Panc1 (cell line): ENCODE measurements at regions not wholly inside any gene's neighbourhood (a gene's known extent, or its start where the extent isn't known, plus 50 kb on each side); places are given as distances from the start of the nearest gene placed in this dataset.

Experiments
- ATAC-seq: fragments of 200-7000 bp; cut with Tn5 transposase; 2 replicates; pipeline ENCODE4 v1.9.1; 2020; ENCODE audit warnings: mild to moderate bottlenecking, moderate library complexity
- BruUV-seq: library from RNA; stranded (reverse); fragments of 400-500 nt; replicated peaks from 2 replicates; lab custom pipeline; 2021; lab: Mats Ljungman, UMichigan
- CTCF ChIA-PET: fragments of 300-600 bp; sonication (Branson Sonifier 250); formaldehyde crosslinking; loops from one replicate; lab custom pipeline; 2022; ENCODE audit warnings: antibody characterized with exemption; lab: Charles Lee
- POLR2A ChIA-PET: fragments of 300-600 bp; sonication (Branson Sonifier 250); formaldehyde crosslinking; loops from one replicate; lab custom pipeline; 2022; ENCODE audit warnings: antibody characterized with exemption; lab: Charles Lee
- DNase-seq: peaks from one replicate; pipeline ENCODE4 v3.0.0-alpha.2; 2010; ENCODE audit warnings: low read depth, low spot score
- H3K27ac ChIP-seq: 2 replicates; pipeline ENCODE4 v1.5.1; 2011; ENCODE audit warnings: mild to moderate bottlenecking, low read length, inconsistent platforms
- H3K27me3 ChIP-seq: fragments of 200-500 bp; sonication (Bioruptor generic); 2 replicates; pipeline ENCODE4 v1.6.0; 2014; ENCODE audit warnings: low read length, inconsistent platforms; ENCODE audit not compliant: control insufficient read depth, insufficient read depth
- H3K36me3 ChIP-seq: fragments of 200-500 bp; sonication (Bioruptor generic); 2 replicates; pipeline ENCODE4 v1.5.1; 2014; ENCODE audit warnings: inconsistent platforms, mild to moderate bottlenecking, low read length, moderate library complexity; ENCODE audit not compliant: control insufficient read depth, insufficient read depth
- H3K4me1 ChIP-seq: 2 replicates; pipeline ENCODE4 v1.5.1; 2011; ENCODE audit warnings: inconsistent platforms, mild to moderate bottlenecking, low read length, moderate library complexity; ENCODE audit not compliant: control insufficient read depth, insufficient read depth
- H3K4me3 ChIP-seq, 2 experiments: 2 replicates each; pipeline ENCODE4 v1.5.1; 2011 to 2012; ENCODE audit warnings: low read depth in 2 of 2, low read length in 2 of 2, mild to moderate bottlenecking in 2 of 2, inconsistent platforms in 1 of 2, moderate library complexity in 1 of 2
- H3K9me3 ChIP-seq: fragments of 200-500 bp; sonication (Bioruptor generic); 2 replicates; pipeline ENCODE4 v1.5.1; 2014; ENCODE audit warnings: low read depth, mild to moderate bottlenecking, inconsistent platforms, low read length, moderate library complexity; ENCODE audit not compliant: control insufficient read depth, insufficient read depth
- POLR2AphosphoS5 ChIP-seq: IDR thresholded peaks from 2 replicates; pipeline ENCODE4 v1.6.1; 2012; ENCODE audit warnings: mild to moderate bottlenecking, low read depth, low read length, moderate library complexity
- SIN3A ChIP-seq: IDR thresholded peaks from 2 replicates; pipeline ENCODE4 v1.6.1; 2012; ENCODE audit warnings: low read depth, mild to moderate bottlenecking, low read length, moderate library complexity, borderline replicate concordance; ENCODE audit not compliant: insufficient read depth
- TCF7L2 ChIP-seq: IDR thresholded peaks from 2 replicates; pipeline ENCODE4 v1.6.1; 2011; ENCODE audit warnings: mild to moderate bottlenecking, low read depth, low read length, inconsistent platforms
- in situ Hi-C: cut with HindIII; loops from 2 replicates; pipeline ENCODE4 v1.10.0; 2016; ENCODE audit warnings: low sequenced_read_pairs, low pct_unique_long_range_greater_than_20kb
- intact Hi-C: fragments of 100-400 bp; cut with micrococcal nuclease; formaldehyde crosslinking; loops from one replicate; pipeline ENCODE4 v1.10.0; 2022; ENCODE audit not compliant: unreplicated experiment
- TF ChIP-seq, protein P1 (sequence below): fragments of 450-650 bp; IDR thresholded peaks from 2 replicates; pipeline ENCODE4 v1.5.1; 2017; ENCODE audit warnings: mild to moderate bottlenecking
- TF ChIP-seq, protein P2 (sequence below), 2 experiments: IDR thresholded peaks; 2 replicates each; pipeline ENCODE4 v1.6.1; 2011 to 2012; ENCODE audit warnings: low read depth in 2 of 2, control low read depth in 1 of 2, low read length in 1 of 2, mild to moderate bottlenecking in 1 of 2, moderate library complexity in 1 of 2; ENCODE audit not compliant: insufficient read depth in 1 of 2

DNA sequence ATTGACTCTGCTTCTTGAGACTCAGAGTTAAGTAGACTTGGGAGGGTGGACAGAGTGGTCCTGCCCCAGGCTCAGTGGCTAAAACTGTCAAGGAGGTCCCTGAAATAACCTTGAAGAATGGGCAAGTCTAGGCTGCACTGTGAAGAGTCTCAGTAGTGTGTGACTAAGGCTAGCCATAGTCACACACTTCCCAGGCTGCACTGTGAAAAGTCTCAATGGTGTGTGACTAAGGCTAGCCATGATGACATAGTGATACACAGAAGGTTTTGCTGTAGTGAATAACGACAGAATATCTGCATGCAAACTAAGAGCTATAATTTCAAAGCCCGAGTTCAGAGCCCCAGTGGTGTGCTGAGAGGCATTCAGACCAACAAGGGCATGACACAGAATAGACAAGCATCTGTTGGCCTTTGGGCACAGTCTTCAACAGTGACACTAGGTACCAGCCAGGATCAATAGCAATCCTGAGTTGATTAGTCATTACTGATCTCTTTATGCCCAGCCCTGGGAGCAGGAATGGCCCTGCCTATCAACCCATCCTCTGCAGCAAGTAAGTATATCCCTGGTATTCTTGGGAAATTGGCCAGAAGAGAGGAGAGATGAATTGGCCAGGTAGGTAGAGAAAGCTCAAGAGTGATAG is 72.4 kb upstream of the BBX start:
- Histone ChIP-seq H3K4me1 (no peaks in the 10 kb centered on the region), H3K27ac (no peak overlapping the region), H3K27me3 (no peaks in the 10 kb centered on the region; the same call in 1 of the 2 replicates), H3K4me3 (no peak overlapping the region), H3K9me3 (no peaks in the 10 kb centered on the region), H3K36me3 (no peaks in the 10 kb centered on the region)
- no peak for TF ChIP-seq TCF7L2
- no peak for TF ChIP-seq POLR2AphosphoS5
- no peak for TF ChIP-seq SIN3A
- TF ChIP-seq, protein P1, sequence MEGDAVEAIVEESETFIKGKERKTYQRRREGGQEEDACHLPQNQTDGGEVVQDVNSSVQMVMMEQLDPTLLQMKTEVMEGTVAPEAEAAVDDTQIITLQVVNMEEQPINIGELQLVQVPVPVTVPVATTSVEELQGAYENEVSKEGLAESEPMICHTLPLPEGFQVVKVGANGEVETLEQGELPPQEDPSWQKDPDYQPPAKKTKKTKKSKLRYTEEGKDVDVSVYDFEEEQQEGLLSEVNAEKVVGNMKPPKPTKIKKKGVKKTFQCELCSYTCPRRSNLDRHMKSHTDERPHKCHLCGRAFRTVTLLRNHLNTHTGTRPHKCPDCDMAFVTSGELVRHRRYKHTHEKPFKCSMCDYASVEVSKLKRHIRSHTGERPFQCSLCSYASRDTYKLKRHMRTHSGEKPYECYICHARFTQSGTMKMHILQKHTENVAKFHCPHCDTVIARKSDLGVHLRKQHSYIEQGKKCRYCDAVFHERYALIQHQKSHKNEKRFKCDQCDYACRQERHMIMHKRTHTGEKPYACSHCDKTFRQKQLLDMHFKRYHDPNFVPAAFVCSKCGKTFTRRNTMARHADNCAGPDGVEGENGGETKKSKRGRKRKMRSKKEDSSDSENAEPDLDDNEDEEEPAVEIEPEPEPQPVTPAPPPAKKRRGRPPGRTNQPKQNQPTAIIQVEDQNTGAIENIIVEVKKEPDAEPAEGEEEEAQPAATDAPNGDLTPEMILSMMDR, result no peak
- TF ChIP-seq, protein P2, sequence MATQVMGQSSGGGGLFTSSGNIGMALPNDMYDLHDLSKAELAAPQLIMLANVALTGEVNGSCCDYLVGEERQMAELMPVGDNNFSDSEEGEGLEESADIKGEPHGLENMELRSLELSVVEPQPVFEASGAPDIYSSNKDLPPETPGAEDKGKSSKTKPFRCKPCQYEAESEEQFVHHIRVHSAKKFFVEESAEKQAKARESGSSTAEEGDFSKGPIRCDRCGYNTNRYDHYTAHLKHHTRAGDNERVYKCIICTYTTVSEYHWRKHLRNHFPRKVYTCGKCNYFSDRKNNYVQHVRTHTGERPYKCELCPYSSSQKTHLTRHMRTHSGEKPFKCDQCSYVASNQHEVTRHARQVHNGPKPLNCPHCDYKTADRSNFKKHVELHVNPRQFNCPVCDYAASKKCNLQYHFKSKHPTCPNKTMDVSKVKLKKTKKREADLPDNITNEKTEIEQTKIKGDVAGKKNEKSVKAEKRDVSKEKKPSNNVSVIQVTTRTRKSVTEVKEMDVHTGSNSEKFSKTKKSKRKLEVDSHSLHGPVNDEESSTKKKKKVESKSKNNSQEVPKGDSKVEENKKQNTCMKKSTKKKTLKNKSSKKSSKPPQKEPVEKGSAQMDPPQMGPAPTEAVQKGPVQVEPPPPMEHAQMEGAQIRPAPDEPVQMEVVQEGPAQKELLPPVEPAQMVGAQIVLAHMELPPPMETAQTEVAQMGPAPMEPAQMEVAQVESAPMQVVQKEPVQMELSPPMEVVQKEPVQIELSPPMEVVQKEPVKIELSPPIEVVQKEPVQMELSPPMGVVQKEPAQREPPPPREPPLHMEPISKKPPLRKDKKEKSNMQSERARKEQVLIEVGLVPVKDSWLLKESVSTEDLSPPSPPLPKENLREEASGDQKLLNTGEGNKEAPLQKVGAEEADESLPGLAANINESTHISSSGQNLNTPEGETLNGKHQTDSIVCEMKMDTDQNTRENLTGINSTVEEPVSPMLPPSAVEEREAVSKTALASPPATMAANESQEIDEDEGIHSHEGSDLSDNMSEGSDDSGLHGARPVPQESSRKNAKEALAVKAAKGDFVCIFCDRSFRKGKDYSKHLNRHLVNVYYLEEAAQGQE (IDR thresholded peaks at IDR 0.05; ENCODE audit: insufficient read depth in 1 of 2, low read depth in 2 of 2, low read length in 1 of 2), result no peak
- intact Hi-C loops, result no loop called here
- BruUV-seq, result no TSS peak
- no peak for ATAC-seq
- in situ Hi-C loops, result no loop called here
- CTCF ChIA-PET, result interaction anchor here (0.6 kb wide), 1 partner anchor 61 kb away, joined by 4 read pairs; no protein-coding TSS in a partner anchor
- DNase-seq, result no peak
- POLR2A ChIA-PET, result no interaction called here

DNA sequence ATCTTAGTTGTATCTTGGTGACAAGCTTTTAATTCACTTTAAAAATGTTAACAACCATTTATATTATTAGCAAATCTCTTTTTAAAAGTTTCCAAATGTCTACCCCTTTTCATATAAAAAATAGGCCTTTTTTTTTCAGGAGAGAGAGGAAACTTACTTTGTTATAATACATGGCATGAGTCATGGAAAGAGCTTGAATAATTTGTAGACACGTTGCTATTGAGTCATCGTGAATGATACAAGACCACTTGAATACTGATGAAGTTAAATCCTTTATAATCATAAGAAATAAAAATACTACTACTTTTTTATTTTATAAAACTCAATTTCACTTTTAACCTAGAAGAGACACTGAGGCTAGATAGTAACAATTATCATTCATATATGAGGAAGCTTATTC is 70.3 kb upstream of the BBX start:
- Histone ChIP-seq H3K9me3 (no peaks in the 10 kb centered on the region), H3K27ac (no peak overlapping the region), H3K4me3 (no peak overlapping the region), H3K36me3 (no peaks in the 10 kb centered on the region), H3K4me1 (no peaks in the 10 kb centered on the region), H3K27me3 (no peaks in the 10 kb centered on the region; the same call in 1 of the 2 replicates)
- intact Hi-C loops, result no loop called here
- CTCF ChIA-PET, result interaction anchor here (0.6 kb wide), 1 partner anchor 72 kb away, joined by 3 read pairs; no protein-coding TSS in a partner anchor
- in situ Hi-C loops, result no loop called here
- DNase-seq (no peak), ATAC-seq (no peak)
- TF ChIP-seq, protein P1, result no peak
- TF ChIP-seq SIN3A (no peak), TCF7L2 (no peak), POLR2AphosphoS5 (no peak)
- TF ChIP-seq, protein P2 (IDR thresholded peaks at IDR 0.05; ENCODE audit: insufficient read depth in 1 of 2, low read depth in 2 of 2, low read length in 1 of 2), result no peak
- POLR2A ChIA-PET, result no interaction called here
- BruUV-seq, result no TSS peak
